ENCODE measurements at regions not wholly inside any gene's neighbourhood (a gene's known extent, or its start where the extent isn't known, plus 50 kb on each side); places are given as distances from the start of the nearest gene placed in this dataset.

DNA sequence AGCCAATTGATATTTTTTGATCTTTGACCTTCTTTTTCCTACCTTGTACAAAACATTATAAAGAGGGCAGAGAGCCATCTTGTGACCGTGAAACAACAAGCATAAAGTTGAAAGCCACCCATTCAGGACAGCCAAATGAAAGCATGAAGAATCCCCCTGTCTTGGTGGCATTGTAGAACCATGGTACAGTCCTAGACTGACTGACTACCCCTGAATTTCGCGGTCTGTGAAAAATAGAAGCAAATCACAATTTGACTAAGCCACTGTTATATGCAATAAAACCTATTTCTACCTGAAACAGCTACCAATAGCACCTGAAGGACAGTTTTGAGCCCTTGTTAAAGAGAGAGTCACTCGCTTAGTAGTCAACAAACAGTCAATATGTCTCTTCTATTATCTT, 527.4 kb downstream of the MID1IP1 start:
- TF ChIP-seq, protein P1, sequence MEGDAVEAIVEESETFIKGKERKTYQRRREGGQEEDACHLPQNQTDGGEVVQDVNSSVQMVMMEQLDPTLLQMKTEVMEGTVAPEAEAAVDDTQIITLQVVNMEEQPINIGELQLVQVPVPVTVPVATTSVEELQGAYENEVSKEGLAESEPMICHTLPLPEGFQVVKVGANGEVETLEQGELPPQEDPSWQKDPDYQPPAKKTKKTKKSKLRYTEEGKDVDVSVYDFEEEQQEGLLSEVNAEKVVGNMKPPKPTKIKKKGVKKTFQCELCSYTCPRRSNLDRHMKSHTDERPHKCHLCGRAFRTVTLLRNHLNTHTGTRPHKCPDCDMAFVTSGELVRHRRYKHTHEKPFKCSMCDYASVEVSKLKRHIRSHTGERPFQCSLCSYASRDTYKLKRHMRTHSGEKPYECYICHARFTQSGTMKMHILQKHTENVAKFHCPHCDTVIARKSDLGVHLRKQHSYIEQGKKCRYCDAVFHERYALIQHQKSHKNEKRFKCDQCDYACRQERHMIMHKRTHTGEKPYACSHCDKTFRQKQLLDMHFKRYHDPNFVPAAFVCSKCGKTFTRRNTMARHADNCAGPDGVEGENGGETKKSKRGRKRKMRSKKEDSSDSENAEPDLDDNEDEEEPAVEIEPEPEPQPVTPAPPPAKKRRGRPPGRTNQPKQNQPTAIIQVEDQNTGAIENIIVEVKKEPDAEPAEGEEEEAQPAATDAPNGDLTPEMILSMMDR (IDR thresholded peaks at IDR 0.05; ENCODE audit: low read depth, low read length) = no peak
- in situ Hi-C loops (cut with HindIII; ENCODE audit: low sequenced_read_pairs) = no loop called here
- DNase-seq (ENCODE audit: low read depth, low spot score) = no peak
- no peak overlapping the region for H3K4me3 ChIP-seq (ENCODE audit: low read depth, low read length)

DNA sequence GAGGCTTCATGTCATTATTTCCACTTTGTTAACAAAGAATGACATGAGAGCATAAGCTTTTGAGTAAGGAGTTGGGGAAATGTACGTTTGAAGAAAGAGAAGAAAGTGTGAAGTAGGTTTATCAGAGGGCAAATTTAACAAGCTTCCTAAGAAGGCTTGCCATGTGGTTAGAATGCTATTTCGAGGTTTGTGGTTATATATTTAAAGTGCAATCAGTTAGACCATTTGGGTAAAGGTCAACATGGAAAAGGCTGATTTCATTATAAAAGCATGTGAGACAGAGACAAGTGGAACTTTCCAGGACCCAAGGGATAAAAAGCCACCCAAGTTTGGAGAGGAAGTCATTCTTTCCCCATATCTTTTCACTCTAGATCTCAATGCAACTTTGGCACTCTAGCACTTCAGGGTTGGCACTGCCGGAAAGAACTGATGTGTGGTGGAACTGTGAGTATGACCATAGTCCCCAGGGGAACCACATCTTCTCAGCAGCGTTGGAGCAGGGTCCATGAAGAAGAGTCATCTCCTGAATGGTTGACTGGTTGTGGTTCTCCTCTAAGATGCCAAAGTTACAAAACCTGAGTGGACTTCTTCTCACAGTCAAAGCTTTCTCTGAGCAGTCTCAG, 529.9 kb downstream of the MID1IP1 start:
- H3K4me3 ChIP-seq (ENCODE audit: low read depth, low read length) = no peak overlapping the region
- TF ChIP-seq, protein P1 (IDR thresholded peaks at IDR 0.05; ENCODE audit: low read depth, low read length) = no peak
- in situ Hi-C loops (cut with HindIII; ENCODE audit: low sequenced_read_pairs) = no loop called here
- DNase-seq (ENCODE audit: low read depth, low spot score) = no peak

DNA sequence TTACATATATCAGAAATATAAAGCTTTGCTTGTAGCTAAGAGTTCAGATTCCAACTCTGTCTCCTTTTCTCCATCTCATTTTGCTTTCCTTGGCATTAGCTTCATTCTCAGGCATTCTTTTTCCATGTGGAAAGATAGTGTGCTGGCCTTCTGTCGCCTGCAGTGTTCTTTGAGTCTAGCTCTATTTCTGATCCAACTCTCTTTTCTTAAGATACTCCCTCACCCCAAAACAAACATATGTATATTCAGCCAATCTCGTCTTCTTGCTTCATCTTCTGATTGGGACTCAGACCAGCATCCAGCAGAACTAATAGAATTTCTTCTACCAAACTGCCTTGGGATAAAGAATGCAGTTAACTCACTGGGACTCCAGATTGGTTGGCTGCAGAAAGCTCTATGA, 532.2 kb downstream of the MID1IP1 start:
- DNase-seq (ENCODE audit: low read depth, low spot score) = no peak
- TF ChIP-seq, protein P1 (IDR thresholded peaks at IDR 0.05; ENCODE audit: low read depth, low read length) = no peak
- in situ Hi-C loops (cut with HindIII; ENCODE audit: low sequenced_read_pairs) = no loop called here
- no peak overlapping the region for H3K4me3 ChIP-seq (ENCODE audit: low read depth, low read length)

DNA sequence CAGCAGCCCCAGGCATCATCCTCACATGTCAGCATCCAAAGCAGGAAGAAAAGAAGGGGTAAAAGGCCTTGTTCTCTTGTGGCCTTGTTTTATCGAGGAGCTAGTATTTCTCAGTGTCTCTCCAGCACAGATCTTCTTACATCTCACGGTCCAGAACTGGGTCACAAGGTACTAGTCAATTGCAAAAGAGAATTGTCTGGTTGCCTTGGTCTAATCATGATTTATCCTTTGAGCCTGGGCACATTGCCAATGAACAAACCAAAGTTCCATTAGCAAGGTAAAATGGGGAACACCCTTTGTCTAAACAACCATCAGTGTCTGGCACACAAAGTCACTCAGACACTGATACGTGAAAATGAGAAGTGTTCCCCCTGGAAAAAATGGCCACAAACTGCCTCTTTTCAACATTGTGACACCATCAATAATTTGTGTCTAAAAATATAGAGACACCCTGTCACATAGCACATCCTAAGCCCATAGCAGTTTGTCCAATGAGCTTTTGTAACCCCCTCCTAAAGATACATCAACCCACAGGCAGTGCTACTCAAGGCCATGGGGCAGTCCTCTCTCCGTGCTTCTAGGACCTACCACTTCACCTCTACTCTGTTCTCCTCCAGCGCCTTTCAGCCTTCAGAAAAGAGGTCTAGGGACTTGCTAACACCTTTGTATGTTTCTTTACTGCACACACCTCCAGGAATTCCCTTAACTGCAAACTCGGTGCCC, 534.4 kb downstream of the MID1IP1 start:
- H3K4me3 ChIP-seq (ENCODE audit: low read depth, low read length) = no peak overlapping the region
- no peak for DNase-seq (ENCODE audit: low read depth, low spot score)
- TF ChIP-seq, protein P1 (IDR thresholded peaks at IDR 0.05; ENCODE audit: low read depth, low read length) = no peak
- in situ Hi-C loops (cut with HindIII; ENCODE audit: low sequenced_read_pairs) = no loop called here

DNA sequence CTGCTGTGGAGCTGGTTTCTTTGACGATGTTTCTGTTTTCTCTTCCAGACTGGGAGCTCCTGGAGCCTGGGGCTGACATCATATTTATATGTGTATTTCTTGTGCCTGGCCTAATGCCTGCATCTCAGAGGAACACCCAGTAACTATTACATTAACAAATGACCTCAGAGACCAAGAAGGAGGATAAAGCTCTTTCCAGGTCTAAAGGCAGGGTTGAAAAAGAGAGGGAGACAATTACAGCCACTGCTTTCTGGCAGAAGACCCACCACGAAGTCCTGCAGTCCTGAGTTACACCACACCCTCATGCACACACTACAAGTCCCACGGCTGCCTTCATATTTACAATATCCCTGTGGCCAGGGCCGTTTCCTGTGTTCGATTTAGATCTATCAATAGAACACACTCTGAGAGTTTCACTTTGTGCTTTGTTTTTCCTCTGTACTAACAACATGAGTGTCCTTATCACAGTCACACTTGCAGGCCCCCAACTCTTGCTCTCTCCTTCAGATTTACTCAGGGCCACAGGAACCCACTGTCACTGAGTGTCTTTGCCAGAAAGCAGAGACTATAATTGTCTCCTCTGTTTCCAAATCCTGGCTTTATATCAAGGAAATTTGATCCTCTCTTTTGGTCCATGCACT, 535.5 kb downstream of the MID1IP1 start:
- in situ Hi-C loops (cut with HindIII; ENCODE audit: low sequenced_read_pairs) = no loop called here
- TF ChIP-seq, protein P1 (IDR thresholded peaks at IDR 0.05; ENCODE audit: low read depth, low read length) = no peak
- peak; percentile 37 for DNase-seq (ENCODE audit: low read depth, low spot score)
- no peak overlapping the region for H3K4me3 ChIP-seq (ENCODE audit: low read depth, low read length)

DNA sequence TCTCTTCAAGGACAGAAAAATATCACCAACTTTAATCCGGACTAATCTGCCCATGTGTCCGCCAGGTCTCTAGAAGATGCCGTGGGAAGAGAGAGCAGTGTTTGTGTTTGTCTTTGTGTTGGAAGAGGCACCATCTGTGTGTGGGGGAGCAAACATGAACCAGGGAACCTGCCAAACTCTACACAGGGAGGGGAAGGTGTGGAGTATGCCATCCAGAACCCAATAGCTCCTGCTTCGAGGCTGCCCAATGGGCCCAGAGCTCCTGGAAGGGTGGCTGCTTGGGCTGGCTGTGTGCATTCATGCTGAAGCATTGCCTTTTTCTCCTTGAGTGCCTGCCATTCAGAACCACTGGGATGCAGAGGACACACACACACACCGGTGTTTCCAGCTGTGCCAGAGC, 536.2 kb downstream of the MID1IP1 start:
- in situ Hi-C loops (cut with HindIII; ENCODE audit: low sequenced_read_pairs) = no loop called here
- no peak for DNase-seq (ENCODE audit: low read depth, low spot score)
- TF ChIP-seq, protein P1 (IDR thresholded peaks at IDR 0.05; ENCODE audit: low read depth, low read length) = no peak
- no peak overlapping the region for H3K4me3 ChIP-seq (ENCODE audit: low read depth, low read length)
